ENCODE measurements at regions not wholly inside any gene's neighbourhood (a gene's known extent, or its start where the extent isn't known, plus 50 kb on each side); places are given as distances from the start of the nearest gene placed in this dataset.

DNA sequence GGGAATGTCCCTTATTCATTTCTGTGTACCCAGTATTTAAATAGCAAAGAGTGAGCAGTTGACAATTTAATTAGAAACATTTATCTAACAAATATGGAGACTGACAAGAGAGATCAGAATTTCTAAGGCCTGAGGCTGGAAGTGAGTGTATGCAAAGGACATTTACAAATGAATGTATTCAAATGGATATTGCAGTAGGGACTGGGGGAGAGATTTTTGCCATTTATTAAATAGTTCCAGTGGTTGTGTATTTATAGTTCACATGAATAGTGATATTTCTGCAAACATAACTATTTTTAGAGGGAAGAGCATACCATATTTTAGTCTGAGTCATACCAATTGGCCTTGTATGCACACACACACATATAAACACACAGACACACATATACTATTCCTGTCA is 592.4 kb downstream of the GLUD2 start:
- Mint-ChIP-seq H3K36me3 (ENCODE audit: low read depth) (no peaks in the 10 kb centered on the region), H3K27ac (no peak overlapping the region), H3K27me3 (ENCODE audit: low read depth) (no peaks in the 10 kb centered on the region), H3K4me1 (peaks cover 5% of the 10 kb centered on the region), H3K9me3 (no peaks in the 10 kb centered on the region), H3K4me3 (no peak overlapping the region)
- TF ChIP-seq, protein P1, sequence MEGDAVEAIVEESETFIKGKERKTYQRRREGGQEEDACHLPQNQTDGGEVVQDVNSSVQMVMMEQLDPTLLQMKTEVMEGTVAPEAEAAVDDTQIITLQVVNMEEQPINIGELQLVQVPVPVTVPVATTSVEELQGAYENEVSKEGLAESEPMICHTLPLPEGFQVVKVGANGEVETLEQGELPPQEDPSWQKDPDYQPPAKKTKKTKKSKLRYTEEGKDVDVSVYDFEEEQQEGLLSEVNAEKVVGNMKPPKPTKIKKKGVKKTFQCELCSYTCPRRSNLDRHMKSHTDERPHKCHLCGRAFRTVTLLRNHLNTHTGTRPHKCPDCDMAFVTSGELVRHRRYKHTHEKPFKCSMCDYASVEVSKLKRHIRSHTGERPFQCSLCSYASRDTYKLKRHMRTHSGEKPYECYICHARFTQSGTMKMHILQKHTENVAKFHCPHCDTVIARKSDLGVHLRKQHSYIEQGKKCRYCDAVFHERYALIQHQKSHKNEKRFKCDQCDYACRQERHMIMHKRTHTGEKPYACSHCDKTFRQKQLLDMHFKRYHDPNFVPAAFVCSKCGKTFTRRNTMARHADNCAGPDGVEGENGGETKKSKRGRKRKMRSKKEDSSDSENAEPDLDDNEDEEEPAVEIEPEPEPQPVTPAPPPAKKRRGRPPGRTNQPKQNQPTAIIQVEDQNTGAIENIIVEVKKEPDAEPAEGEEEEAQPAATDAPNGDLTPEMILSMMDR (IDR thresholded peaks at IDR 0.05; ENCODE audit: unreplicated experiment in 3 of 3): no peak

DNA sequence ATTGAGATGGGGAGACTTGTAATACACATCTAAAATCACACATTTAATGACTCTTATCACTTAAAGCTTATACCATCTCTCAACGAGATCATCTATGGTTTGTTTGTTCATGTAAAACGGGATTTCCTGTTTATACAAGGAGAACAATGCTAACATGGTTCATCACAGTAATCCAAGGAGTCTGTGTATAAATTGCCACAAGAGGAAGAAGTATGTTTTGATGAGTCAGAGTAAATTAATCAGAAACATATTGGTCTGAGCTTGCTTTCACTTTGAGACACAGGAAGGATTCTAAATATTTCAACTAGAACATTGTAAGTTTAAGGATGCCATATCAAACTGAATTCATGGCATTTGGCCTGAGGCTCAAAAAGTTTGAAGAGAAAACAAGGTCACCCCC is 594.1 kb downstream of the GLUD2 start:
- Mint-ChIP-seq H3K4me3 (no peak overlapping the region), H3K9me3 (no peaks in the 10 kb centered on the region), H3K4me1 (peaks cover 5% of the 10 kb centered on the region), H3K27me3 (ENCODE audit: low read depth) (no peaks in the 10 kb centered on the region), H3K36me3 (ENCODE audit: low read depth) (no peaks in the 10 kb centered on the region), H3K27ac (no peak overlapping the region)
- TF ChIP-seq, protein P1 (IDR thresholded peaks at IDR 0.05; ENCODE audit: unreplicated experiment in 3 of 3): no peak

GRCh38 chrX:121642415-121642814 is 595.0 kb downstream of the GLUD2 start:
- Mint-ChIP-seq H3K27me3 (ENCODE audit: low read depth) (no peaks in the 10 kb centered on the region), H3K9me3 (peaks cover 4% of the 10 kb centered on the region), H3K36me3 (ENCODE audit: low read depth) (no peaks in the 10 kb centered on the region), H3K4me3 (no peak overlapping the region), H3K27ac (peak overlapping the region in 1 of 3 experiments; percentile 59), H3K4me1 (peaks cover 5% of the 10 kb centered on the region)
- TF ChIP-seq, protein P1 (IDR thresholded peaks at IDR 0.05; ENCODE audit: unreplicated experiment in 3 of 3): no peak

DNA sequence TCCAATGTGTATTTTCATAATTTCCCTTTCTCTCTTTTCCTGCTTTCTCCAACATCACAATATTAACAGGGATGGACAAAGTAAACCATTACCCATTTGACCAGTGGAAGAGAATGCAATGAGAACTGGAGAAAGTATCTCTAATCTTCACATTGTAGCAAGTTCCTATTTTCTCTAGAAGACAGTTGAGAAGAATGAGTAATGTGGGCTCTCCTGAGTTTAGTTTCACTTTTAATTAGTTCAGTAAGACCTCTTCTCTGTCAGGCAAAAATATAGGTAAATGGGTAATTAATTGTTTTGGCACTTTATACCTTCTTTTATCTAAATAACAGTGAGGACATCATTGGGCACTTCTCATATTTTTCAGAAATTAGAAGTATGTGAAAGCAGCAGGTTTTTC is 602.0 kb downstream of the GLUD2 start:
- Mint-ChIP-seq H3K4me3 (no peak overlapping the region), H3K27ac (no peak overlapping the region), H3K9me3 (peaks cover 7% of the 10 kb centered on the region), H3K4me1 (no peaks in the 10 kb centered on the region), H3K27me3 (ENCODE audit: low read depth) (no peaks in the 10 kb centered on the region), H3K36me3 (ENCODE audit: low read depth) (no peaks in the 10 kb centered on the region)
- TF ChIP-seq, protein P1 (IDR thresholded peaks at IDR 0.05; ENCODE audit: unreplicated experiment in 3 of 3): no peak

DNA sequence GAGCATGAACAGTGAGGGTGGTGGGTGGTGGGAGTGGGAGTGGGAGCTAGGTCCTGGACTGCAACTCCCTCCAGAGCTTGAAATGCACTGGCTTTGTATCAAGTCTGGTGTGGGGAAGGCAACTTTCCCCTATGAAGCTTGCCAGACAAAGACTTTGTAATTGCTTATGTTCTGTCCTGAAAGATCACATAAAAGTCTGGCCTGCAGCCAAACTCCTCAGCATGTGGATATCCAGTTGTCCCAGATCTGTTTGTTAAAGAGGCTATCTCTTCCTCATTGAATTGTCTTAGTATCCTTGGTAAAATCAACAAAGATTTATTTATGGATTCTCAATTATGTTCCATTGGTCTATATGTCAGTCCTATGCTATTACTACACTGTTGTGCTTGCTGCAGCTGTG is 607.9 kb downstream of the GLUD2 start:
- Mint-ChIP-seq H3K27ac (no peak overlapping the region), H3K4me1 (no peaks in the 10 kb centered on the region), H3K4me3 (no peak overlapping the region), H3K9me3 (peaks cover 5% of the 10 kb centered on the region), H3K36me3 (ENCODE audit: low read depth) (no peaks in the 10 kb centered on the region), H3K27me3 (ENCODE audit: low read depth) (no peaks in the 10 kb centered on the region)
- TF ChIP-seq, protein P1 (IDR thresholded peaks at IDR 0.05; ENCODE audit: unreplicated experiment in 3 of 3): no peak

GRCh38 chrX:121666171-121666570 is 618.8 kb downstream of the GLUD2 start:
- TF ChIP-seq, protein P1 (IDR thresholded peaks at IDR 0.05; ENCODE audit: unreplicated experiment in 3 of 3): no peak
- no peaks in the 10 kb centered on the region for H3K4me1 Mint-ChIP-seq
- H3K36me3 Mint-ChIP-seq (ENCODE audit: low read depth): no peaks in the 10 kb centered on the region
- H3K27ac Mint-ChIP-seq: no peak overlapping the region
- H3K9me3 Mint-ChIP-seq: peaks cover 7% of the 10 kb centered on the region
- no peaks in the 10 kb centered on the region for H3K27me3 Mint-ChIP-seq (ENCODE audit: low read depth)
- H3K4me3 Mint-ChIP-seq: no peak overlapping the region

Data from nephron (organoid).